CD4-positive, alpha-beta T cell treated with Interleukin-6 at 100 ng/mL for 8 hours (primary cell): ENCODE measurements at regions not wholly inside any gene's neighbourhood (a gene's known extent, or its start where the extent isn't known, plus 50 kb on each side); places are given as distances from the start of the nearest gene placed in this dataset.
"Not testable (repeated sequence)": the region's sequence is repeated elsewhere in the genome, so short reads cannot be mapped to it uniquely, and the experiment has no call there.

Experiments
- DNase-seq: peaks from one replicate; pipeline ENCODE4 v3.0.0-alpha.2; 2020; ENCODE audit warnings: mixed read lengths, low spot score

GRCh38 chr12:75665216-75665615 lies 153.8 kb upstream of the KRR1 start:
- DNase-seq, result no peak

GRCh38 chr12:75662511-75663159 lies 151.2 kb upstream of the KRR1 start:
- DNase-seq, result no peak

DNA sequence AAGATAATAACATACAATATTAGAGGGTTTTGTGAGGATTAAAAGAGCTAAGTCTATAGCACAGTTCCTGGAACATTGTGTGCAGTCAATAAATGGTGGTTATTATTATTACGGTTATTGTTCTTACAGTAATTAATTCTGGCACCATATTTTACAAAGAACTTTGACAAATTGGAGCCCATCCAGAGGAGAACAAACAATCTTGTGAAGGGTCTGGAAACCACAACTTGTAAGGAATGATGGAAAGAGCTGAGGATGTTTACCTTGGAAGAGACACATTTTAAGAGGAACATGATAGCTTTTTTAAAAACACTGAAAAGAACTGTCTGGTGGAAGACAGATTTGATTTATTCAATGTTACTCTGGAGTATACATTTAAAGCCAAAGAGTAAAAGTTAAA lies 150.5 kb upstream of the KRR1 start:
- DNase-seq, result no peak

GRCh38 chr12:75660805-75661404 lies 149.5 kb upstream of the KRR1 start:
- no peak for DNase-seq

DNA sequence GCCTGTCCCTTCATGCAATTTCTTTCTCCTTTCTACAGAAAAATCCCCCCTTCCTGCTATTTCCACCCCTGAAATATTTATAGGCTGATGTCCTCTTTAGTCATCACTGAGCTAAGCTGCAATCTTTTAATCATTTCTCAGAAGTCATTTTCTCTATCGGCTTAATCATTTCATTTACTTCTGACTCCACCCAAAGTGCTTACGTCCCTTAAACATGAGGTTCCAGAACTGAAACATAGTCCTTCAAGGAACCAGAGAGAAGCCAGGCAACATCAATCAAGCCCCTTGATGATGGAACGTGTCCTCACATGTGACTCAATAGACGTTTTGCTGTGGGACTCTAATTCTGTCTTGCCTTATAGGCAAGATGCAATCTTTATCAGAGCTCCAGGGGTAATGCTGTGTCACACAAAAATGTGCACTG lies 148.7 kb upstream of the KRR1 start:
- DNase-seq, result no peak

DNA sequence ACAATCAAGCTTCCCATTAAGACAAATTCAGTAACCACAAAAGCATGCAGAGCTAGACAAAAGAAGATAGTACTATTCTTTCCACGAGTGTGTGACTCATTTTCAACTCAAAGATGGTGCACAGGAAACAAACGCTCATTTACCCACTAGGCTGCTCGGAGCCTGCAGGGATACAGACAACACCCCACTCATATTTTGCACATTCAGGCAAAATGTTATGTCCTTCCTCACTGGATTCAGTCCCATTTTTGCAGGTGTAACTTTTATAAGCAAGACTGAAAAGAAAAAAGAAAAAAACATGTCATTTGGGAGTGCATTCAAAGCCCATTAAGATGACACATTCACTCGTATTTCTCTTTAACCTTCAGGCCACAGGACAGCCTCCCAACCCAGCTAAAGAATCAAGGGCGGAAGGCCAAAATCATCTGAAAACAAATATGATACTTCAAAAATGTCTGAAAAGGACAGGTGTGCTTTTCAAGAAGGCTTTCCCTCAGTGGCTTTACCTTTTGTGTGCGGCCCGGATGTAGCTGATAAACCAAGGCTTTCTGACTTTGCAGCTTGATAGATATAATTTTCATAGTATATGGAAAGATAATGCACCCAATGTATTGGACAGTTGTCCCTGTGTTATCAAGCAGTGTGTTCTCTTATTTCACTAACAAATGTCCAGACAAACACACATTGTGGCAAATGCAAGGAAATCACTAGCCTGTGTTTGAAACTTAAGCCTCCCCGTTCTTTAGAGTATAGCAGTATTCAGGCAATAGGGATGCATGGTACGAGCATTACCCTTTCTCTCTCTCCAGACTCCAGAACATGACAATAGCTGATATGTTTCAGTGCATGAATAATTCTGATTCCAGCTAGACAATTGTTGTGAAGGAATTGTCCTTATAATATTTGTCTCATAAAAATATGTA lies 147.8 kb upstream of the KRR1 start:
- DNase-seq, result peak; percentile 4

- DNase-seq, result no peak
These were observed 146.9 kb upstream of the KRR1 start for GRCh38 chr12:75658286-75658685.

DNA sequence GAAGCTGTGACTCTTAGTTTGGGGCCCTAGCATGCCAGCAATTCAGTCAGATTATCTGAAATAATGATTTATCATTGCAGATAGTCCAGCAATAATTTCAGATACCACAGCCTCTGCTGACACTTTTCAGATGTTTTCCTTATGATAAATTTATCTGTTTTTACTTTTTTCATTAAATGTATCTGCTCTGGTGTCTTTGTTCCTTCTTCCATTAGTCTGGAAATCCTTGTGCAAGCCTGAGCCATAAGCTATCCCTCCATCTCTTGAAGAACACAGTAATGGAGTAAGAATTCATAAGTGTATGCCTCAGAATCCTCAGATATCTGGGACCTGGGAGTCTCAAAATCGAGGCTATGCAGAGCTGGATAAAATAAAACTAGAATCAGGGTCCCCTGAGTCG lies 146.4 kb upstream of the KRR1 start:
- DNase-seq, result no peak

DNA sequence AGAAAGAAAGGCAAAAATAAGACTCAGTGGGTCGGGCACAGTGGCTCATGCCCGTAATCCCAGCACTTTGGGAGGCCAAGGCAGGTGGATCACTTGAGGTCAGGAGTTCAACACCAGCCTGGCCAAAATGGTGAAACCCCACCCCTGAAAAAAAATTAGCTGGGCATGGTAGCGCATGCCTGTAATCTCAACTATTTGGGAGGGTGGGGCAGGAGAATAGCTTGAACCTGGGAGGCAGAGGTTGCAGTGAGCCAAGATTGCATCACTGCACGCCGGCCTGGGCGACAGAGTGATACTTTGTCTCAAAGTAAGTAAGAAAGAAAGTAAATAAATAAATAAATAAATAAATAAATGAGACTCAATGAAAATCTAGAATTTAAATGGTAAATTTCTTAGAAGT lies 145.9 kb upstream of the KRR1 start:
- not testable (repeated sequence) for DNase-seq

DNA sequence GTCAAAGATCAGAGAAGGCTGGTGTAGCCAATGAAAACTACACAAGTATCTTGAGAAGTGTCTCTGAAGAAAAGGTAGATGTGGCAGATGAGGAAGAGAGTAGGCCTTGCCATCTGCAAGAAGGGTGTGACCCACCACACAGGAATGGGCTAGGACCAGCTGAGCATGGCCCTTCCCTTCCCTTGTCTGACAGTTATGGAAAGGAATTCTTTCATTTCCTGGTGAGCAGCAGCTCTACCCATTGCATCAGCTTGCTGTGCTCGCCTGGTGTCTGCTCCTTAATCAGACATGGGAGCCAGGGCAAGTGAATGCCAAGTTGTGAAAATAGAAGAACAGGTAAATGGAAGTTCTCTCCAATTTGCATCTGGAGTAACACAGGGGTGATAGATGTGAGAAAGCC lies 145.2 kb upstream of the KRR1 start:
- no peak for DNase-seq

GRCh38 chr12:75656210-75656609 lies 144.8 kb upstream of the KRR1 start:
- no peak for DNase-seq

- no peak for DNase-seq
These were observed 144.0 kb upstream of the KRR1 start for GRCh38 chr12:75655315-75655806.

- no peak for DNase-seq
These were observed 139.9 kb upstream of the KRR1 start for GRCh38 chr12:75651342-75651695.

DNA sequence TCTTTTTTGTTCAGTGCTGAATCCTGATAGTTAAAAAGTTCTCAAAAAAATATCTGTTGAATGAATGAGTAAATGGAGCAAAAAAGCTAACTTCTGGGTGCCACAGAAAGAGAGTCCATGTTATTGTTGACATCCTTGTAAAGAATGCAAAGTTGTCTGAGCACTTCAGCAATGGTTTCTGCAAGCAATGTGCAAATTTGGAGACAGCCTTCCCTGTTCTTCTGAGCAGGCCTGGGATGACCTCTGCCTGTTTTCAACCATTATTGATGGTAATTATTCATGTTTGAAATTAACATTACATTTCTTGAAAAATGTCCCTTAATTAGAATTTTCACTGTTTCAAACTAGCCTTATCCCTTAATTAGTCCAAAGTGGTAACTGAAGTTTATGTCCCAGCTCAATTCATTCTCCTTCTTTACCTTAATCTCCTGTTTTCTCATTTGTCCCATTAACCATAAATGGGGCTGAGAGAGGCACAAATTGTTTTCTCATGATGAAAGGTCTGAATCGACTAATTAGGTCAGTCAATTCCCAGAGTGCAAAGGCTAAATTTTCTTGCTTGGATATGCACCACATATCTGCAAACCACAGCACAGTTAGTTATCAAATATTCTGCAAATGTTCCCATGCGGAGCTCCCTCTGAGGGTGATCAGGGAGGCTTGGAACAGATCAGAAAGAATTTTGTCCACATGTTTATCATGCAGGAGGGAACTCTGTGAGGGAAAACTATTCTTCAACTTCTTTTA lies 139.4 kb upstream of the KRR1 start:
- no peak for DNase-seq

- no peak for DNase-seq
These were observed 138.7 kb upstream of the KRR1 start for GRCh38 chr12:75650100-75650499.

GRCh38 chr12:75648856-75649255 lies 137.4 kb upstream of the KRR1 start:
- no peak for DNase-seq

DNA sequence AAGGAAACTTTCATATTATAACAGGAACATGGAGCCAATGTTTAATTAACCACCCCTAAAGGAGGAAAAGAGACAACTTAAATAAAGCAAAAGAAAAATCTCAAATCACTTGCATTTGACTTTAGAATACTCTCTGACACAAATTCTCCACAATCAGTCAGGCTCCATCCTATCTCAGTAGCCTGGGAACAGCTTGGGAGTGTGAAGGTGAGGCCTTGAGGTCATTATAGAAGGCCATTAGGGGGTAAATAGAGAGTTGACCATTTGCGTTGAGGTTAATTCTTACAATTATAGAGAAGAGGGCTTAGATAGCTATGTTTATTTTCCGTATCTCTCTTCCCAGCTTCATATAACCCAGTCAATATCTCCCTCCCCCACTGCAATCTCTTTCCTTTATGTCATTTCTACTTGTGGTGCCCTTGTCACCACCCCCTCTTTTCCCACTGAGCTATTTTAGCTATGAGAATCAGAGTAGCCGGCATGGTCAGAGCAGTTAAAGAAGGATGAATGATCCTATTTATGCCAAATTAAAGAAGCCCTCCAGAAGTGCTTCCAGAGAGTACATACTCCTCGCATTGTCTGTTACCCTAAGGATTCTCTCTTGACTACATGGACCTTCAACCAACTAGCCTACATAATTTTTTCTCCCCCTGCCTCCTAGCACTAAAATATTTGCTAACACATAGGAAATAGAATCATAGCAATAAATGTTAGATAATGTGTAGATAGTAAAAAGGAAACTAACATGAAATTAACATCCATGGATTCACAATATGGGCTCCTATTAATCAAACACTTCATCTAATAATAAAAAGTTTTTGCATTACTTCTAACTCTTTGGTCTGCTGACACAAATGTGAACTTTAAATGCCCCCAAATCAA lies 135.2 kb upstream of the KRR1 start:
- no peak for DNase-seq

- DNase-seq, result no peak
These were observed 133.2 kb upstream of the KRR1 start for GRCh38 chr12:75644472-75645072.

- not testable (repeated sequence) for DNase-seq
These were observed 131.7 kb upstream of the KRR1 start for GRCh38 chr12:75643119-75643518.

DNA sequence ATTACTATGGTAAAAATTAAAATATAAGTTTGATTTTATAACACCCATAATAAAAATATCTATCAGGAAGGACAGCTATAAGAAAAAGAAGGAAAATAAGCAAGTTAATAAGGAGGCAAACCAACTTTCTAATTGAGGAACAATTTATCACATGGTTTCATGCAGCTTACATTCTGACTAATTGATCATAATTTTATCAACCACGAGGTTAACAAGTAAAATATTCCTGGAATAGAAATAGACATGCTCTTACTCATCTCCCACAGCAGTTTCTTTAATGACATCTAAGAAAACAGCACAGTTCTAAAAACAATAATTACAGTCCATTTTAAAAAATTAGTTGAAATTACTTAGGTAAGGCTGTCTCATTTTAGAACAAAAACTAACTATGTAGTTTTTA lies 130.8 kb upstream of the KRR1 start:
- DNase-seq, result no peak
